CD14-positive monocyte (primary cell): ENCODE measurements at regions not wholly inside any gene's neighbourhood (a gene's known extent, or its start where the extent isn't known, plus 50 kb on each side); places are given as distances from the start of the nearest gene placed in this dataset.

Experiments used
- DNase-seq, 3 donors: peaks; one replicate each; pipeline ENCODE4 v3.0.0-alpha.2; 2011 to 2022
- H2AFZ ChIP-seq: 2 replicates; pipeline ENCODE4 v1.6.0; 2012; ENCODE audit warnings: mild to moderate bottlenecking, low read depth, low read length, inconsistent platforms; ENCODE audit not compliant: insufficient read depth, poor library complexity, severe bottlenecking
- H3K27ac ChIP-seq, 2 donors: 1 replicate in 1 of 2; 2 replicates in 1 of 2; pipeline ENCODE4 v1.5.1; 2012 to 2013; ENCODE audit warnings: low read length in 2 of 2, control low read depth in 1 of 2, inconsistent platforms in 1 of 2, low read depth in 1 of 2, mild to moderate bottlenecking in 1 of 2
- H3K27me3 ChIP-seq, 2 donors: one replicate each; pipeline versions ENCODE4 v1.6.0 to v1.6.1; 2011 to 2013; ENCODE audit warnings: low read length in 2 of 2; ENCODE audit not compliant: control insufficient read depth in 2 of 2, insufficient read depth in 2 of 2
- H3K36me3 ChIP-seq, 2 donors: replicated peaks in 1 of 2; 1 replicate in 1 of 2; 2 replicates in 1 of 2; pipeline versions ENCODE4 v1.5.1 to v1.6.1; 2012 to 2013; ENCODE audit warnings: low read length in 2 of 2, control low read depth in 1 of 2, inconsistent platforms in 1 of 2, mild to moderate bottlenecking in 1 of 2; ENCODE audit not compliant: insufficient read depth in 2 of 2, control insufficient read depth in 1 of 2
- H3K4me1 ChIP-seq, 2 donors: 1 replicate in 1 of 2; 2 replicates in 1 of 2; pipeline versions ENCODE4 v1.5.1 to v1.6.1; 2012 to 2013; ENCODE audit warnings: low read length in 2 of 2, control low read depth in 1 of 2, inconsistent platforms in 1 of 2, mild to moderate bottlenecking in 1 of 2, moderate library complexity in 1 of 2; ENCODE audit not compliant: insufficient read depth in 2 of 2, control insufficient read depth in 1 of 2
- H3K4me2 ChIP-seq: replicated peaks from 2 replicates; pipeline ENCODE3; 2012; ENCODE audit warnings: low read length, moderate library complexity, mild to moderate bottlenecking; ENCODE audit not compliant: poor library complexity, severe bottlenecking; ENCODE audit errors: extremely low read depth
- H3K4me3 ChIP-seq, 3 experiments: fragments of 200-600 bp in 1 of 3; sonication (generic) in 1 of 3; replicated peaks in 1 of 3; 1 replicate in 2 of 3; 2 replicates in 1 of 3; pipeline ENCODE4 v1.5.1; 2011 to 2013; ENCODE audit warnings: low read length in 3 of 3, mild to moderate bottlenecking in 3 of 3, control low read depth in 2 of 3, low read depth in 2 of 3, inconsistent platforms in 1 of 3, moderate library complexity in 1 of 3
- H3K79me2 ChIP-seq: 2 replicates; pipeline ENCODE4 v1.6.0; 2012; ENCODE audit warnings: mild to moderate bottlenecking, control low read depth, inconsistent platforms, low read length, moderate library complexity; ENCODE audit not compliant: insufficient read depth
- H3K9ac ChIP-seq: 2 replicates; pipeline ENCODE4 v1.6.0; 2017; ENCODE audit warnings: low read length, mild to moderate bottlenecking; ENCODE audit not compliant: insufficient read depth, poor library complexity, severe bottlenecking
- H3K9me3 ChIP-seq, 2 donors: replicated peaks in 1 of 2; 1 replicate in 1 of 2; 2 replicates in 1 of 2; pipeline versions ENCODE4 v1.5.1 to v1.6.1; 2012 to 2013; ENCODE audit warnings: low read length in 2 of 2, control low read depth in 1 of 2; ENCODE audit not compliant: control insufficient read depth in 1 of 2, insufficient read depth in 1 of 2
- H4K20me1 ChIP-seq: 2 replicates; pipeline ENCODE4 v1.6.0; 2012; ENCODE audit warnings: mild to moderate bottlenecking, low read length, control low read depth, moderate library complexity; ENCODE audit not compliant: insufficient read depth
- H3K27ac Mint-ChIP-seq, 7 donors: one replicate each; pipeline ENCODE4 v1.8.0; 2020; ENCODE audit warnings: mild to moderate bottlenecking in 7 of 7, mixed read lengths in 7 of 7, moderate library complexity in 6 of 7, inconsistent platforms in 2 of 7
- H3K27me3 Mint-ChIP-seq, 3 donors: one replicate each; pipeline ENCODE4 v1.8.0; 2021 to 2022; ENCODE audit warnings: low read depth in 3 of 3, mild to moderate bottlenecking in 3 of 3, mixed read lengths in 3 of 3, moderate library complexity in 3 of 3, inconsistent platforms in 1 of 3
- H3K36me3 Mint-ChIP-seq, 2 donors: one replicate each; pipeline ENCODE4 v1.8.0; 2020; ENCODE audit warnings: mixed read lengths in 2 of 2, inconsistent platforms in 1 of 2, mild to moderate bottlenecking in 1 of 2
- H3K4me1 Mint-ChIP-seq: one replicate; pipeline ENCODE4 v1.8.0; 2020; ENCODE audit warnings: mild to moderate bottlenecking, mixed read lengths
- H3K4me3 Mint-ChIP-seq, 2 donors: one replicate each; pipeline ENCODE4 v1.8.0; 2020; ENCODE audit warnings: mild to moderate bottlenecking in 2 of 2, mixed read lengths in 2 of 2, moderate library complexity in 1 of 2
- H3K9me3 Mint-ChIP-seq, 7 donors: one replicate each; pipeline ENCODE4 v1.8.0; 2020 to 2022; ENCODE audit warnings: mixed read lengths in 7 of 7, mild to moderate bottlenecking in 6 of 7, moderate library complexity in 6 of 7, inconsistent platforms in 2 of 7
- WGBS: methylation state at CpG from one replicate; pipeline ENCODE4 v1.1.5; 2013; ENCODE audit warnings: missing lambda C conversion rate; ENCODE audit not compliant: insufficient coverage; 5-methylcytosine and 5-hydroxymethylcytosine counted together
- intact Hi-C, 2 donors: fragments of 100-400 bp; cut with micrococcal nuclease; formaldehyde crosslinking; loops; one replicate each; pipeline versions ENCODE4 v1.15.0 to v1.15.1; 2023
- TF ChIP-seq, protein P1 (sequence below): fragments of 200-600 bp; IDR thresholded peaks from one replicate; pipeline ENCODE4 v1.8.0; 2022; ENCODE audit warnings: antibody characterized with exemption, mild to moderate bottlenecking

GRCh38 chr2:111707700-111708099 lies 176.3 kb downstream of the ANAPC1 start:
- TF ChIP-seq, protein P1, sequence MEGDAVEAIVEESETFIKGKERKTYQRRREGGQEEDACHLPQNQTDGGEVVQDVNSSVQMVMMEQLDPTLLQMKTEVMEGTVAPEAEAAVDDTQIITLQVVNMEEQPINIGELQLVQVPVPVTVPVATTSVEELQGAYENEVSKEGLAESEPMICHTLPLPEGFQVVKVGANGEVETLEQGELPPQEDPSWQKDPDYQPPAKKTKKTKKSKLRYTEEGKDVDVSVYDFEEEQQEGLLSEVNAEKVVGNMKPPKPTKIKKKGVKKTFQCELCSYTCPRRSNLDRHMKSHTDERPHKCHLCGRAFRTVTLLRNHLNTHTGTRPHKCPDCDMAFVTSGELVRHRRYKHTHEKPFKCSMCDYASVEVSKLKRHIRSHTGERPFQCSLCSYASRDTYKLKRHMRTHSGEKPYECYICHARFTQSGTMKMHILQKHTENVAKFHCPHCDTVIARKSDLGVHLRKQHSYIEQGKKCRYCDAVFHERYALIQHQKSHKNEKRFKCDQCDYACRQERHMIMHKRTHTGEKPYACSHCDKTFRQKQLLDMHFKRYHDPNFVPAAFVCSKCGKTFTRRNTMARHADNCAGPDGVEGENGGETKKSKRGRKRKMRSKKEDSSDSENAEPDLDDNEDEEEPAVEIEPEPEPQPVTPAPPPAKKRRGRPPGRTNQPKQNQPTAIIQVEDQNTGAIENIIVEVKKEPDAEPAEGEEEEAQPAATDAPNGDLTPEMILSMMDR: no peak
- H3K4me2 ChIP-seq: no peak overlapping the region
- Mint-ChIP-seq H3K27ac (no peak overlapping the region), H3K4me1 (peaks cover 34% of the 10 kb centered on the region), H3K27me3 (peaks cover 0 to 3% (median 0%) of the 10 kb centered on the region in 3 donors), H3K4me3 (no peak overlapping the region), H3K36me3 (no peaks in the 10 kb centered on the region), H3K9me3 (peaks cover 0 to 7% (median 5%) of the 10 kb centered on the region in 7 donors)
- no peaks in the 10 kb centered on the region for H3K27me3 ChIP-seq
- intact Hi-C loops: no loop called here
- H3K36me3 ChIP-seq: no peaks in the 10 kb centered on the region
- H4K20me1 ChIP-seq: no peaks in the 10 kb centered on the region
- peaks cover 0 to 8% of the 10 kb centered on the region in 2 donors for H3K9me3 ChIP-seq
- DNase-seq: no peak
- H3K79me2 ChIP-seq: no peaks in the 10 kb centered on the region
- no peak overlapping the region for H3K9ac ChIP-seq
- H3K4me3 ChIP-seq: no peak overlapping the region
- peaks cover 13 to 31% of the 10 kb centered on the region in 2 donors for H3K4me1 ChIP-seq
- H3K27ac ChIP-seq: no peak overlapping the region
- WGBS: 98% methylated on average over 5 of the region's 7 CpGs
- H2AFZ ChIP-seq: no peak overlapping the region

- H3K27ac ChIP-seq: no peak overlapping the region
- Mint-ChIP-seq H3K9me3 (peaks cover 0 to 7% (median 5%) of the 10 kb centered on the region in 7 donors), H3K27me3 (peaks cover 0 to 2% (median 0%) of the 10 kb centered on the region in 3 donors), H3K27ac (no peak overlapping the region), H3K4me3 (no peak overlapping the region), H3K36me3 (no peaks in the 10 kb centered on the region), H3K4me1 (peaks cover 34% of the 10 kb centered on the region)
- H2AFZ ChIP-seq: no peak overlapping the region
- peaks cover 13 to 31% of the 10 kb centered on the region in 2 donors for H3K4me1 ChIP-seq
- no peaks in the 10 kb centered on the region for H4K20me1 ChIP-seq
- WGBS: 100% methylated on average over 3 of the region's 4 CpGs
- intact Hi-C loops: no loop called here
- H3K79me2 ChIP-seq: no peaks in the 10 kb centered on the region
- H3K4me2 ChIP-seq: no peak overlapping the region
- H3K9ac ChIP-seq: no peak overlapping the region
- TF ChIP-seq, protein P1: no peak
- H3K27me3 ChIP-seq: no peaks in the 10 kb centered on the region
- no peak for DNase-seq
- peaks cover 0 to 8% of the 10 kb centered on the region in 2 donors for H3K9me3 ChIP-seq
- H3K36me3 ChIP-seq: no peaks in the 10 kb centered on the region
- no peak overlapping the region for H3K4me3 ChIP-seq
Observed at GRCh38 chr2:111708476-111709180, 175.4 kb downstream of the ANAPC1 start.
